ENCODE measurements at regions not wholly inside any gene's neighbourhood (a gene's known extent, or its start where the extent isn't known, plus 50 kb on each side); places are given as distances from the start of the nearest gene placed in this dataset.

DNA sequence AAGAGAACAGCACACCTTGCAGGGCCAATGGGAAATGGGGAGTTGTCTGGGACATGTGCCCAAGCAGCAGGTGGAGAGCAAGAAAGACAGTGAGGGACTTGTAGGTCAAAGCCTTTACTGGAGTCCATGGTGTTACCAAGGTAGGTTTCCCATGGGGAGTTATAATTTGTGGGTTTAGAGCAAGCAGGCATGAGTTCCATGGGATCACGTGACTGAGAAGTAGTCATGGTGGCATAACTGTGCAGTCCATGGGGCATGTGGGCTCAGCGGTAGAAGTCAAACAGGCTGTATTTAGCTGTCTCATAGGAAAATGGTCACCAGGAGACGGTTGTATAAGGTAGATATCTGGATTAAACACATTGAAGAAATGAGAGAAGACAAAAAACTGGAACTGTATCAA is 715.1 kb downstream of the SLITRK1 start:
- no peaks in the 10 kb centered on the region for H3K4me1 ChIP-seq
- ATAC-seq (no peak), FAIRE-seq (no peak), DNase-seq (ENCODE audit: low read depth in 1 of 2, low spot score in 1 of 2) (no peak)
- CTCF ChIA-PET = no interaction called here
- no peak overlapping the region for H3K27ac ChIP-seq
- H3K4me2 ChIP-seq = no peak overlapping the region
- POLR2A ChIA-PET = no interaction called here
- TF ChIP-seq HOXB13 (CRISPR knock-in tag; IDR thresholded peaks at IDR 0.05; ENCODE audit: low read depth) (no peak), TP53 (CRISPR knock-in tag; IDR thresholded peaks at IDR 0.05) (no peak), NR3C1 (IDR thresholded peaks at IDR 0.05) (no peak), MAFK (IDR thresholded peaks at IDR 0.05; ENCODE audit: partially characterized antibody) (no peak), KDM5A (IDR thresholded peaks at IDR 0.05) (no peak), FOSL2 (IDR thresholded peaks at IDR 0.05) (no peak), FOSL2 (CRISPR knock-in tag; IDR thresholded peaks at IDR 0.05) (no peak), RNF2 (IDR thresholded peaks at IDR 0.05; ENCODE audit: borderline replicate concordance, low read depth) (no peak)
- TF ChIP-seq, protein P1, sequence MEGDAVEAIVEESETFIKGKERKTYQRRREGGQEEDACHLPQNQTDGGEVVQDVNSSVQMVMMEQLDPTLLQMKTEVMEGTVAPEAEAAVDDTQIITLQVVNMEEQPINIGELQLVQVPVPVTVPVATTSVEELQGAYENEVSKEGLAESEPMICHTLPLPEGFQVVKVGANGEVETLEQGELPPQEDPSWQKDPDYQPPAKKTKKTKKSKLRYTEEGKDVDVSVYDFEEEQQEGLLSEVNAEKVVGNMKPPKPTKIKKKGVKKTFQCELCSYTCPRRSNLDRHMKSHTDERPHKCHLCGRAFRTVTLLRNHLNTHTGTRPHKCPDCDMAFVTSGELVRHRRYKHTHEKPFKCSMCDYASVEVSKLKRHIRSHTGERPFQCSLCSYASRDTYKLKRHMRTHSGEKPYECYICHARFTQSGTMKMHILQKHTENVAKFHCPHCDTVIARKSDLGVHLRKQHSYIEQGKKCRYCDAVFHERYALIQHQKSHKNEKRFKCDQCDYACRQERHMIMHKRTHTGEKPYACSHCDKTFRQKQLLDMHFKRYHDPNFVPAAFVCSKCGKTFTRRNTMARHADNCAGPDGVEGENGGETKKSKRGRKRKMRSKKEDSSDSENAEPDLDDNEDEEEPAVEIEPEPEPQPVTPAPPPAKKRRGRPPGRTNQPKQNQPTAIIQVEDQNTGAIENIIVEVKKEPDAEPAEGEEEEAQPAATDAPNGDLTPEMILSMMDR (IDR thresholded peaks at IDR 0.05) = no peak
- no peak overlapping the region for H3K4me3 ChIP-seq
- no peaks in the 10 kb centered on the region for H3K9me3 ChIP-seq
- WGBS (ENCODE audit: missing lambda C conversion rate) = 48% methylated on average over 3 of the region's 3 CpGs

GRCh38 chr13:83166550-83166949 is 715.7 kb downstream of the SLITRK1 start:
- no peak overlapping the region for H3K4me3 ChIP-seq
- ChIA-PET CTCF (no interaction called here), POLR2A (no interaction called here)
- ATAC-seq (no peak), FAIRE-seq (no peak), DNase-seq (ENCODE audit: low read depth in 1 of 2, low spot score in 1 of 2) (no peak)
- no peak overlapping the region for H3K4me2 ChIP-seq
- H3K9me3 ChIP-seq = no peaks in the 10 kb centered on the region
- no peak for TF ChIP-seq E2F6 (IDR thresholded peaks at IDR 0.05; ENCODE audit: borderline replicate concordance, low read depth)
- no peaks in the 10 kb centered on the region for H3K4me1 ChIP-seq
- H3K27ac ChIP-seq = no peak overlapping the region

- Histone ChIP-seq H3K27ac (no peak overlapping the region), H3K9me3 (no peaks in the 10 kb centered on the region), H3K4me2 (no peak overlapping the region), H3K4me1 (no peaks in the 10 kb centered on the region), H3K4me3 (no peak overlapping the region)
- ChIA-PET CTCF (no interaction called here), POLR2A (no interaction called here)
- peak; percentile 5 for TF ChIP-seq MAFK (IDR thresholded peaks at IDR 0.05; ENCODE audit: partially characterized antibody)
- no peak for TF ChIP-seq BHLHE40 (IDR thresholded peaks at IDR 0.05; ENCODE audit: low read depth, low read length)
- 0% methylated on average over 2 of the region's 2 CpGs for WGBS (ENCODE audit: missing lambda C conversion rate)
- ATAC-seq = 0 out of 6 replicates have a peak, but pooled peaks of 1 of the 2 experiments have one; percentile 40
- FAIRE-seq = no peak
- peak in 1 of 2 experiments; percentile 21 for DNase-seq (ENCODE audit: low read depth in 1 of 2, low spot score in 1 of 2)
Measured at GRCh38 chr13:83162493-83162892, 719.8 kb downstream of the SLITRK1 start.

DNA sequence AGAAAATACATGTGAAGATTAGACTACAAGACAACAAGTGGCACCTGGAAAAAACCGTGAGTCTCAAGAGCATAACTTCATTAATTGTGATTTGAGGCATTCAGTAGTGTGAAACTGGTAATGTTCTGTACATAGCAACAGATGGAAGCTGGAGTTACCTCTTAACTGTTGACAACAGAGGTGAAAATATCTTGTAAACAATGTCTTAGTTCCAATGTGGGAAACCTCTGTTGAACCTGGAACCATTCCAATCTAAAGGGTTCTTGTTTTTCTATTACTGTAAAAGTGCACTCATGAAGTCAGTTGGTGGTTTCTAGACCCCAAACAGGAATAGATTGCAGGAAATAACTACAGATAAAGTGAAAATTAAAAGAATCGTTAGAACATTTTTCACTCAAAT is 728.4 kb downstream of the SLITRK1 start:
- H3K4me3 ChIP-seq = no peak overlapping the region
- H3K9me3 ChIP-seq = no peaks in the 10 kb centered on the region
- ChIA-PET POLR2A (no interaction called here), CTCF (no interaction called here)
- H3K4me1 ChIP-seq = no peaks in the 10 kb centered on the region
- 29% methylated on average over 2 of the region's 2 CpGs for WGBS (ENCODE audit: missing lambda C conversion rate)
- ATAC-seq = no peak
- no peak overlapping the region for H3K4me2 ChIP-seq
- FAIRE-seq = no peak
- H3K27ac ChIP-seq = no peak overlapping the region
- TF ChIP-seq, protein P2, sequence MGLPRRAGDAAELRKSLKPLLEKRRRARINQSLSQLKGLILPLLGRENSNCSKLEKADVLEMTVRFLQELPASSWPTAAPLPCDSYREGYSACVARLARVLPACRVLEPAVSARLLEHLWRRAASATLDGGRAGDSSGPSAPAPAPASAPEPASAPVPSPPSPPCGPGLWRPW (IDR thresholded peaks at IDR 0.05) = no peak
- TF ChIP-seq EP300 (IDR thresholded peaks at IDR 0.05) = no peak
- TF ChIP-seq MAFK (IDR thresholded peaks at IDR 0.05; ENCODE audit: partially characterized antibody) = no peak
- no peak for DNase-seq (ENCODE audit: low read depth in 1 of 2, low spot score in 1 of 2)

GRCh38 chr13:83151308-83151660 is 731.0 kb downstream of the SLITRK1 start:
- Histone ChIP-seq H3K4me3 (no peak overlapping the region), H3K4me2 (no peak overlapping the region), H3K27ac (no peak overlapping the region), H3K4me1 (no peaks in the 10 kb centered on the region), H3K9me3 (no peaks in the 10 kb centered on the region)
- ChIA-PET CTCF (no interaction called here), POLR2A (no interaction called here)
- DNase-seq (ENCODE audit: low read depth in 1 of 2, low spot score in 1 of 2) (no peak), ATAC-seq (no peak), FAIRE-seq (no peak)
- WGBS (ENCODE audit: missing lambda C conversion rate) = 77% methylated on average over 1 of the region's 1 CpG
- no peak for TF ChIP-seq RCOR1 (IDR thresholded peaks at IDR 0.05; ENCODE audit: low read depth, low read length)
- no peak for TF ChIP-seq MAZ (IDR thresholded peaks at IDR 0.05; ENCODE audit: borderline replicate concordance, low read depth, low read length)
- TF ChIP-seq, protein P3, sequence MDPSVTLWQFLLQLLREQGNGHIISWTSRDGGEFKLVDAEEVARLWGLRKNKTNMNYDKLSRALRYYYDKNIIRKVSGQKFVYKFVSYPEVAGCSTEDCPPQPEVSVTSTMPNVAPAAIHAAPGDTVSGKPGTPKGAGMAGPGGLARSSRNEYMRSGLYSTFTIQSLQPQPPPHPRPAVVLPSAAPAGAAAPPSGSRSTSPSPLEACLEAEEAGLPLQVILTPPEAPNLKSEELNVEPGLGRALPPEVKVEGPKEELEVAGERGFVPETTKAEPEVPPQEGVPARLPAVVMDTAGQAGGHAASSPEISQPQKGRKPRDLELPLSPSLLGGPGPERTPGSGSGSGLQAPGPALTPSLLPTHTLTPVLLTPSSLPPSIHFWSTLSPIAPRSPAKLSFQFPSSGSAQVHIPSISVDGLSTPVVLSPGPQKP (IDR thresholded peaks at IDR 0.05; ENCODE audit: low read depth, low read length) = no peak
- no peak for TF ChIP-seq NPAS2 (CRISPR knock-in tag; IDR thresholded peaks at IDR 0.05; ENCODE audit: borderline replicate concordance)
- no peak for TF ChIP-seq SMC3 (IDR thresholded peaks at IDR 0.05)
- TF ChIP-seq FOSB (CRISPR knock-in tag; IDR thresholded peaks at IDR 0.05) = no peak
- no peak for TF ChIP-seq HEYL (CRISPR knock-in tag; IDR thresholded peaks at IDR 0.05)
- TF ChIP-seq, protein P4, sequence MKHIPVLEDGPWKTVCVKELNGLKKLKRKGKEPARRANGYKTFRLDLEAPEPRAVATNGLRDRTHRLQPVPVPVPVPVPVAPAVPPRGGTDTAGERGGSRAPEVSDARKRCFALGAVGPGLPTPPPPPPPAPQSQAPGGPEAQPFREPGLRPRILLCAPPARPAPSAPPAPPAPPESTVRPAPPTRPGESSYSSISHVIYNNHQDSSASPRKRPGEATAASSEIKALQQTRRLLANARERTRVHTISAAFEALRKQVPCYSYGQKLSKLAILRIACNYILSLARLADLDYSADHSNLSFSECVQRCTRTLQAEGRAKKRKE (CRISPR knock-in tag; IDR thresholded peaks at IDR 0.05; ENCODE audit: low read depth) = no peak
- TF ChIP-seq ZC3H11A (IDR thresholded peaks at IDR 0.05) = no peak
- TF ChIP-seq ZNF302 (CRISPR knock-in tag; IDR thresholded peaks at IDR 0.05) = no peak
- no peak for TF ChIP-seq POLR2A (IDR thresholded peaks at IDR 0.05; ENCODE audit: low read length)
- TF ChIP-seq ZFP36 (IDR thresholded peaks at IDR 0.05; ENCODE audit: borderline replicate concordance, partially characterized antibody) = no peak
- TF ChIP-seq EHF (CRISPR knock-in tag; IDR thresholded peaks at IDR 0.05) = no peak

Measured in A549 (cell line).